ENCODE measurements at regions not wholly inside any gene's neighbourhood (a gene's known extent, or its start where the extent isn't known, plus 50 kb on each side); places are given as distances from the start of the nearest gene placed in this dataset.
A peak's percentile ranks its signal among the peaks of the same experiment; 100 is the strongest.
"Not testable (repeated sequence)": the region's sequence is repeated elsewhere in the genome, so short reads cannot be mapped to it uniquely, and the experiment has no call there.

DNA sequence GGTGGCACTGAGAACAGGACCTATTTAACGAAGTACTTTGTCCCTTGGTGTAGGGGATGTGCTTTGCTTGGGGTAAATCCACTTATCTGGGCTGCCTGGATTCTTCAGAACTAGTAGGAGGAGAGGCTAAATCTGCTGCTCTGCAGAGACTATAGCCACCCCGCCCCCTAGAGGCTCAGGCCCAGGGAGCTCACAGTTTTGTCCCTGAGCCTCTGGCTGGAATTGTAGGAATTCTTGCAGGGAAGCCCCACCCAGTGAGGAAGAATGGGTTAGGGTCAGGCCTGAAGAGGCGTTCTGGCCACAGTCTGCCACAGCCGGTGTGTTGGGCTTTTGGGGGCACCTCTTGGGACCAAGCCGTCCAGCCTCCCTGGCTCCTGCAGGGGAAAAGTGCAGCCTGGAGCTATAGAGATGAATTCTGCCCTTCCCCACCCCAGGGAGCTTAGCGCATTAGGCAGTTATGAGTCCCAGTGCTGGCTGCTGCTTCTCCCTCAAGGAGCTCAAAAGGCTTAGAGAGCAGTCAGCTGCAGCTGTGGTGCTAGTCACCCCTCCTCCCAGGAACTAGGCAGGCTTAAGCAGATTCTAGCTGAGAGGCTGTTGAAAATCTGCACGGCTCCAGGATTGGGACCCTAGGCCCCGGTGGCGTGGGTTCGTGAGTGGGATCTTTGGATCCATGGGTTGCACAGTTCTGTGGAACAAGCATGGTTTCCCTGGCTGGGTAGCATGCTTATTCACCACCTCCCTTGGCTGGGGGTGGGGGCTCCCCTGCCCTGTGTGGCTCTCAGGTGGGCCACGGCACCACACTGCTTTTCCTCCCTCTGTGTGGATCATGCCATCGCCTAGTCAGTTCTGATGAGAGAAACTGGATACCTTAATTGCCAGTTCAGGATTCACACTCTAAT, 237.4 kb upstream of the TOM1L1 start:
- DNase-seq (ENCODE audit: low spot score), result no peak
- no peak for ATAC-seq

DNA sequence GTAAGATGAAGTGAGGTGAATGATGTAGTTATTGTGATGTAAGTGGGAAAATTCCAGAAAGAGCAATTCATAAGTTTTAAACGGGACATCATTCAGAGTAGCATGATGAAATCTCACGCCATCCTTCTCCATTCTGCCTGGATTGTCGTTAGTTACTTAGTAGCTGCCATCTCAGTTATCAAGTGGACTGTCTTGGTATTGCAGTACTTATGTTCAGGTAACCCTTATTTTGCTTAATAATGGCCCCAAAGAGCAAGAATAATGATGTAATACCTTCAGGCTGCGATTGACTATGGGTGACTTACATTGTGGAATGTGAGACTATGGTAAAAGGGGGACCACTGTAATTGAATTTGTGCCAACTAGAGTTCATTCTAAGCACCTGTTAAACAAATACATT, 234.1 kb upstream of the TOM1L1 start:
- ATAC-seq (no peak), DNase-seq (ENCODE audit: low spot score) (no peak)

DNA sequence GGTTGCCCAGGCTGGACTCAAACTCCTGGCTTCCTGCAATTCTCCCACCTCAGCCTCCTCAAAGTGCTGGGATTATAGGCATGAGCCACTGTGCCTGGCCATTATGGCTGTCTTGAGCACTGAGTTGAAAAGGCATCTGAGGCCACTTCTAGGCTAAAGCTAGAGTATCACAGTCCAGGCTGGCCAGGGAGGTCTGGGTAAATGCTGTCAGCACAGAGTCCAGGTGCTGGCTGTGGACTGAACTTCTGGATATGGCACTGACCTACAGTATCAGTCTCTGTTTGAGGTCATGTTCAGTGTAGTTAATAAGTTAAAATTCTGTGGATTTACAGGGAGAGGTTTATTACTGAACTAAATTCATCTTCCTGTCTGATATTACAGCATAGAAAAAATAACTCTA, 222.5 kb upstream of the TOM1L1 start:
- peak; percentile 98 for ATAC-seq
- peak; percentile 63 for DNase-seq (ENCODE audit: low spot score)

DNA sequence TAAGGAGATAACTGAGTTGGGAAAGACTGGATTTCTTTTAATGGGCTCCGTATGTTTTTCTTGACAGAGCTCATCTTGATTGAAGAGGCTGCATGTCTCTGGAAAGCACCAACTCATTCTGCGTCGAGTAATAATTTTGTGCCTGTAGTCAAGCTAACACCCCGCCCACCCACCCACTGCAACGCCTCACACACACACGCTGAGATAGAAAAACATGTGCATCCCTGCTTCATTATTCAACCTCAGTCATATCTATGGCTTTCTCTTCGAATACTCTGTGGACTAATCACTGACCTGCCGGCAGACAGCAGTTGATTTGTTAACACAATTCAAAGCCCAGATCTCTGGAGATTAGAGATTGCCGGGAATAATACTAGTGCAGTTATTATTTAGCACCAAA, 220.2 kb upstream of the TOM1L1 start:
- no peak for ATAC-seq
- no peak for DNase-seq (ENCODE audit: low spot score)

DNA sequence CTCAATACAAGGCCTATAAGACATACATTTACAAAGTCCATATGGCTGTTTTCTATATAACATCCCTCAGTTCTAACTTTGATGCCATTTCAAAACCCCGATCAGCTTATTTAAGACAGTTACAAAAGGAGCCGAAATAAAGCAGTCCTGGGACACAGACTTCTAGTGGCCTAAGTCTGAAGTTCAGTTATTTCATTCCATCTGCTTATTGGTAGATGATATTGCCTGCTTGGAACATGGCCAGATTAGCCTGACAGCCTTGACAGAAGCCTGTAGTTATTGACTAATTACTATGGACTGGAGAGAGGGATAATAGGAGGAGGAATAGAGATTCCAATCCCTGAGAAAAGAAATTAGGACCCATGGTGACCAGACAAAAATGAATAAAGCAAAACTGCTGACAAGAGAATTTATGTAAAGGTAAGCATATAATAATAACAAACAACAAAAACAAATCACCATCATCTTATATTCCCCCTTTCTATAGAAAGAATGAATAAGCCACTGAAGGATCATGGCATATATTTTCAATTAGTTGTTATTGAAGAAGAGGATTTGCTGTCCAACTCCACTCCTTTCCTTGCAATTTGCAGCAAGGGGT, 206.3 kb upstream of the TOM1L1 start:
- DNase-seq (ENCODE audit: low spot score), result peak; percentile 56
- ATAC-seq, result peak; percentile 76

DNA sequence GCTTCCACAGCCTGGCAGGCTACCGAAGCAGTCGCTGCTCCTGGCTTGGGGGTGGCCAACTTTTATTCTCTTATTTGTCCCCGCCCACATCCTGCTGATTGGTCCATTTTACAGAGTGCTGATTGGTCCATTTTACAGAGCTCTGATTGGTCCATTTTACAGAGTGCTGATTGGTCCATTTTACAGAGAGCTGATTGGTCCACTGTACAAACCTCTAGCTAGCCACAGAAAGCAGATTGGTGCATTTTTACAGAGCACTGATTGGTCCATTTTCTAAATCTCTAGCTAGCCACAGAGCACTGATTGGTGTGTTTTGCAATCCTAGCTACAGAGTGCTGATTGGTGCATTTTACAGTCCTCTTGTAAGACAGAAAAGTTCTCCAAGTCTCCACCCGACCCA, 187.9 kb upstream of the TOM1L1 start:
- DNase-seq (ENCODE audit: low spot score); ATAC-seq: not testable (repeated sequence)

DNA sequence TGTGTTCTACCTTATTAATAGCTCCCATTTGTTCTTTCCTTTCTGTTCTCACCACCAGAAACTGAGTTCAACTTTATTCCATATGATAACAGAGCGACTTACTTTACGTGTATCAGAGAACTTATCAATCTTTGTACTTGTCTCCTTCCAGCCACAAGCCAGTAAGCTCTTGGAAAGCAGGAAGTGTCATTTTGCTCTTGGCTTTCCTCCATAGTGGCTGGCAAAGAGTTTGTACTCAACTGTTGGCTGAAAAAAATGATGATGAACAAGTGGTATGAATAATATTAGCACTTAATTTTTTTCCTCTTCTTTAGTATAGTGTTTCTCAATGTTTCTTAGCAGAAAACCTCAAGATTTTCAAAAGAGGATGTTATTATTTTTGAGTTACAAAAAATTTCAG, 182.4 kb upstream of the TOM1L1 start:
- DNase-seq (ENCODE audit: low spot score) (no peak), ATAC-seq (no peak)

DNA sequence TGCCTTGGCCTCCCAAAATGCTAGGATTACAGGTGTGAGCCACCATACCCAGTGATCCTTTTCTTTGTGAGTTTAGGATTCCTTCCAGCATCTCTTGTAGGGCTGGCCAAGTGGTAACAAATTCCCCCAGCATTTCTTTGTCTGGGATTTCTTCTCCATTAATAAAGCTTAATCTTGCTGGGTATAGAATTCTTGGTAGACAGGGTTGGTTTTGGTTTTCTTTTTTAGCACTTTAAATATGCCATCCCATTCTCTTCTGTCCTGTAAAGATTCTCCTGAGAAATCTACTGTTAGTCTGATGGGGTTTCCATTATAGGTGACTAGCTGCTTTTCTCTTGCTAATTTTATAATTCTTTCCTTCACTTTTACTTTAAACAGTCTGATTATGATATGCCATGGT, 173.0 kb upstream of the TOM1L1 start:
- no peak for DNase-seq (ENCODE audit: low spot score)
- ATAC-seq, result no peak

DNA sequence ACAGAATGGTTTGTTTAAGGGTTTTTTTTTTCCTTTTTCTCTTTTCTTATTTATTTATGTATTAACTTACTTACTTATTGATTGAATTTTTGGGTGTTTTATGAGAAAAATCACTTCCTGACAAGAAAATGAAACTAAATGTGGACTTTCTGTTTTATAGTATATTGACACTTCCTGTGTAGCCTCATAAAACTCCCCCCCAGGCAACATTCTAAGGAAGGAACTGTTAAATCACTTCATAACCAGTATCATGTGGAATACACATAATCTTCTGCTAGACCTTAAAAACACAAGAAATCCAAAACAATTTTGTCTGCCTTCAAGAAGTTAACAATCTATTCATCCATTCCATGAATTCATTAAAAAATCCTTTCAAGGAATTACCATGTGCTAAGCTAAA, 164.1 kb upstream of the TOM1L1 start:
- ATAC-seq (no peak), DNase-seq (ENCODE audit: low spot score) (no peak)

DNA sequence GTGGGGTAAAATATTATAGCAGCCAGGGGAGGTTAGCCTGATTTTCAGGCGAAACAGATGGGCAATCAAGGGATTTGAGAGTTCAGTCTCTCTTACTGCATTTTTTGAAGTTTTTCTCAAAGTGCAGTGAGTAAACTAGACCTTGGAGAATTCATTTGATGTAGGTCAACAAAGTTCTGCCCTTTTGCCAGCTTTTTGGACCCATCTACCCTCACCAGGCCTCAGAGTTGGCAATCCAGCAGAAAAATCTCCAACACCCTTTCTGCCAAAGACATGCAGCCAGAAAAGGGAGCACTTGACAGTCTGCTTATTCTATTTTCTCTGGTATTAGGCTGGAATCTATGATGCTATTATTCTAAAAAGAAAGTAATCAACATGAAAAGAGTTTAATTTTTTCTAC, 162.2 kb upstream of the TOM1L1 start:
- DNase-seq (ENCODE audit: low spot score) (no peak), ATAC-seq (peak; percentile 83)

DNA sequence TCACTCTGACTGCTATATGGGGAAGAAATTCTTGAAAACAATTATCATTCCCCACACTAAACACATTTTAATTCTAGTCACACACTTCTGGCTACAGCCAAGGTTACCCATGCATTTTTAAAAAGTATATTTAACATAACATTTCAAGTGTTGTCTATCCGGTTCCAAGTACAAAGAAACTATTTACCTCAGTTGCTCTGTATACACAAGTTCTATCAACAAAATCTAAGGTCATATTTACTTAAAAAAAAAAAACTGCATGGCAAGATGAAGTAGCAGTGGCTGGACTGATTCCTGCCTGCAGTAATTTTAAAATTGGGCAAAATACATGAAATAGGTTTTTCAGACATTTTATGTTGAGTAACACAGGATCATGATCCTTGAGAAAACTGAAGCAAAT, 155.9 kb upstream of the TOM1L1 start:
- ATAC-seq (peak; percentile 82), DNase-seq (ENCODE audit: low spot score) (no peak)

DNA sequence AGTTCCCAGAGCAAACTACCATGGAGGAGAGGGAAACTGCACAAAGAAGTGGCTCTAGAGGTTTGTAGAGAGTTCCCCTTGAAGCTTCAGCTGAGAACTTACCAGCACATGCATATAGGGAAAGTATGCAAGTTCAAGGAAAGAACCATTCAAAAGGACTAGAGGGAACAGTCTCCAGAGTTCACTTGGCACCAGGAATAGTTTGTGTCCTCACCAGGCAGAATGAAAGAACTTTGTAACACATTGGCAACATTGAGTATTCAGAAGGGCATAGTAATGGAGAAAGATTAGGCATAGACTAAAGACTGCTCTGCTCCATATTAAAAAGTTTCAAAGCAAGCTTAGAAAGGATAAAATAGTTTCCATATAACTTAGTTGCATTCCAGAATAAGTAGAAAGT, 155.4 kb upstream of the TOM1L1 start:
- ATAC-seq (peak; percentile 90), DNase-seq (ENCODE audit: low spot score) (no peak)

DNA sequence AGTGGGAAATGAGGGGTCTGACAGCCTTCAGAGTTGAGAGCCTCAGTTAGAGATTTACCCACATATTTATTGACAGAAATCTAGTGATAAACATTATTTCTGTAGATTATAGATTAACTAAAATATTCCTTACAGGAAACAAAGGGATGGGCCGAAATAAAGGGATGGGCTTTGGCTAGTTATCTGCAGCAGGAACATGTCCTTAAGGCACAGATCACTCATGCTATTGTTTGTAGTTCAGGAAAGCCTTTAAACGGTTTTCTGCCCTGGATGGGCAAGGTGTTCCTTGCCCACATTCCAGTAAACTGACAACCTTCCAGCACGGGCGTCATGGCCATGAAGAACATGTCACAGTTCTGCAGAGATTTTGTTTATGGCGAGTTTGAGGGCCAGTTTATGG, 154.8 kb upstream of the TOM1L1 start:
- DNase-seq (ENCODE audit: low spot score) (no peak), ATAC-seq (no peak)

DNA sequence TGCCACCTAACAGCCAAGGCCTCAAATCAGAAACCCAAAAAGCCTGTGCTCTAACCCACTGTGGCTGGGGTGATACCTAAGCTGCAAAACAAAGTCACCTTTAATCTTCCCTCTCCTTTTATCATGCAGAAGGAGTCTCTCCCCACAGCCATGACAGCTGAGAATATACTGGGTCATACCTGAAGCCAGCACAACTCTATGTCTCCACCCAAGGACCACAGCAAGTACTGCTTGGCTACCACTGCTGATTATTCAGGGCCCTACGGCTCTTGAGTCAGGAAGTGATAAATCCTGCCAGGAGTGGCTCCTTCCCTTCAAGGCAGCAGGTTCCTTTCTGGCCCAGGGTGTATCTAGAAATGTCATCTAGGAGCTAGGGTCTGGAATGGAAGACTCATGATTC, 151.5 kb upstream of the TOM1L1 start:
- no peak for DNase-seq (ENCODE audit: low spot score)
- peak; percentile 12 for ATAC-seq

DNA sequence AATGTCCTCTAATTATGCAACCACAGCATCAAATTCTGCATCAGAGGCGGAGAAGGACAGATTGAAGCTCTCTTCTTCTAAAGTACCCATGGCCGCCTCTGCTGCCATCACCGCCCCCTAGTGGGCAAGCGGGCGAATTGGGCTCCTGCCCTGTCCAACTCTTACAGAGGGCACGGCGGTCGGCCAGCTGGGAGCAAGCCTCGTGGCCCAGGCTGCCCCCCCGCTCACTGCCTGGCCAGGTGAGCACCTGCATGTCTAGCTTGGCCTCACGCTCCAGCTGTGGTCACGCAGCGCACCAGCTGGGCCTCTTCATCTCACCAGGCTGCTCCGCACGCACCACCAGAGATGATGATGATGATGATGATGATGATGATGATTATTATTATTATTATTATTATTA, 146.1 kb upstream of the TOM1L1 start:
- DNase-seq (ENCODE audit: low spot score), result peak; percentile 62

DNA sequence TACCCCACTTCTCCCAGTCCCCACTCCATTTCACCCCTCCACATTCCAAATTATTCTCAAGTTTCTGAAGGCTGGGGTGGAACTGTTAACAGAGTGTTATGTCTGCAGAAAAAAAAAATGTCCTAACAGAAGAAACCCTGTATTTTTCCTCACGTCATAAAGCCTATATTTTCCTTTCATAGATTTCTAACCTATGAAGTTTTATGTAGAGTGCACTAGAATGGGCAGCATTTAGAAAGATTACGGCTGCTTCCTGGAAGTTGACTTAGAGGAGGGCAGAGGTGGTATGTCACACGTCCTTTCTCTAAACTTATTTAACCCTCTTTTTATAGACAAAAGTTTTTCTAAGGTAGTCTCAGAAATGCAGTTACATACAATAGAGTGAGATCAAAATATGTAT, 139.8 kb upstream of the TOM1L1 start:
- DNase-seq (ENCODE audit: low spot score) (no peak), ATAC-seq (no peak)

More for the DNA sequence above, 146.1 kb upstream of the TOM1L1 start:
- ATAC-seq, result peak; percentile 98

DNA sequence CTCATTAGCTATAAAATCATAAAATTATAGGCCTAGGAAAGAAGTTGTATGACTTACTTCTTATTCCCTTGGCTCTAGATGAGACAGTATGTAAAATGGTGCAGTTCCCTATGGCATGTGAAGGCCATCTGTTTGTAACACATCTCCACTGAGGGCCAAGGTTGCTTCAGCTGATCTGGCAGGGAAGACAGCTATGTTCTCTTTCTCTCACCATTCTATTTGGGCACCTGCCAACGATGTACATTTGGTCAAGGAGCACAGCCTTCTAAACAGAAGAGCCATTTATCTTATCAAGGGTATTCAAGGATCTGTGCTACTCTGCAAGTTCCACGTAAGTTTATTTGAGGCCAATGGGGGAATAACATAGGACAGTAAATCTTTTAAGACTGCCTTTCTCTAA, 129.8 kb upstream of the TOM1L1 start:
- no peak for ATAC-seq
- DNase-seq (ENCODE audit: low spot score), result no peak

DNA sequence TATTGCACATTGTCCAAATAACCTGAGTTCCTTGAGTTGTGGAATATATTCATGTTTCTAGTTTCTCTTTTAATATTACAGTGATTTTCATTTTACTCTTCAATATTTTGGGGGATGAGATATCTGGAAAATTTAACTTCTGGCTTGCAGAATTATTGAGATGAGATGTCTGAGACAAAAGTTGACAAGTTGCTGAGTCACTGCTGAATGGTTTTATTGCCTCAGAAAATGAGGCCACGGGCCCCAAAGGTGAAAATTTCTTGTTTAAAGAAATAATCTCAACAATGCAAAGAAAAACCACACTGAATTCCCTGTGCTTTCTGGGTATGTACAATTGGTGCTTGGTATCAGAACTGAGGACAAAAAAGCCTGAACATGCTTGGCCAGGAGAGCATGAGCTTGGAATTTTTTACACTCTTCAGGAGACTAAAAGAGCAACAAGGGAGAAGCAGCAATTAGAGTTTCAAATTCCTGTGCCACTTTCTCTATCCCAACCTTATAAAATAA, 129.2 kb upstream of the TOM1L1 start:
- ATAC-seq (no peak), DNase-seq (ENCODE audit: low spot score) (no peak)

DNA sequence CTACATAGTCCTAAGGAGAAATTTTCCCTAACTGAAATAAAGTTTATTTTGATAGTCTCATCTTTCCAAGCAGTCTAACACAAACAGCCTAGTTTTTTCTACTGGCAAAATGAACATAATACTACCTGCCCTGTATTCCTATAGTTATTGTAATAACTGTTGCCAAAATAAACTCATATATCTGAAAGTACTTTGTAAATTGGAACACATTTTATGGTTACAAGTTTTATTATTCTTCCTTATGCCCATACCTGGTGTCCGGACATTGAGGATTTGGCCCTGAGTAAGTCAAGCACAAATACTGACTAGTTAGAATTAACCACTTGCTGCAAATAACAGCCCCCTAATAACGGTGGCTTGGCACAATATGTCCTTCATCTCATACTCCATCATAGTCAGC, 120.4 kb upstream of the TOM1L1 start:
- no peak for ATAC-seq
- DNase-seq (ENCODE audit: low spot score), result no peak

DNA sequence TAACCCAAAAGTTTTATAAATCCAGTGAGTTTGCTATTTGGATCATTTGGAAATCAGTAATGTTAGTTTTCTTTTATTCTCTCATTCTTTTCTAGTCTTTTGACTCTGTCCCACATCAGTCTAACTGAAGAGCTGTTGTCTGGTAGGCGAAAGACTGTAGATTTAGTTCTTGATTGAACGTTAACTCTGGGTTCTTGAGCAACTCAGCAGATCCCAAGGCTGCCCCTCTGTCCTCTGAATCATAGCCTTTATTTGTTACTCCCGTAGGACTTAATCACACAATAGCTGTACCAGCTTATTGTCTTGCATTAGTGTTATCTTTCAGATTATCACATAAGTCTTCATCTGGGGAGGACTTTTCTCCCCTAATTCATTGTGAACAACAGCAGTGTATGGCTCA, 119.3 kb upstream of the TOM1L1 start:
- ATAC-seq (no peak), DNase-seq (ENCODE audit: low spot score) (no peak)

DNA sequence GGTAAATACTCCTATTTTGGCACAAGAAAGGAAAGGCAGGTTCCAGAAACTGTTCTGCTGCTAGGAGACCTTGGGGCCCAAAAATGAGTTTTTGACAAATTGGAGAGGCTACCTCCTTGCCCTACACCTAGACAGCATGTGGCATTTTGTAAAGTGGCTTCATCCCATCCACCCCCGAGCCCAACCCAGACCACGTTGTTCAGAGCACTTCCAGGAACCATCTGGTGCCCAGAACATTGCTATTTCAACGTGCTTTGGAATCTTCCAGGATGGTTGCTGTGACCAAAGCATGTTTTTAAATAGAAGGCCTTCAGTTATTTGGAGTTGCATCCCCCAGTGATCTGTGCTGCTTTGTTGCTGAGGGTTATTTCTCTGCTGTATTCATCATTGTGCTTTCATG, 116.3 kb upstream of the TOM1L1 start:
- no peak for DNase-seq (ENCODE audit: low spot score)
- no peak for ATAC-seq

DNA sequence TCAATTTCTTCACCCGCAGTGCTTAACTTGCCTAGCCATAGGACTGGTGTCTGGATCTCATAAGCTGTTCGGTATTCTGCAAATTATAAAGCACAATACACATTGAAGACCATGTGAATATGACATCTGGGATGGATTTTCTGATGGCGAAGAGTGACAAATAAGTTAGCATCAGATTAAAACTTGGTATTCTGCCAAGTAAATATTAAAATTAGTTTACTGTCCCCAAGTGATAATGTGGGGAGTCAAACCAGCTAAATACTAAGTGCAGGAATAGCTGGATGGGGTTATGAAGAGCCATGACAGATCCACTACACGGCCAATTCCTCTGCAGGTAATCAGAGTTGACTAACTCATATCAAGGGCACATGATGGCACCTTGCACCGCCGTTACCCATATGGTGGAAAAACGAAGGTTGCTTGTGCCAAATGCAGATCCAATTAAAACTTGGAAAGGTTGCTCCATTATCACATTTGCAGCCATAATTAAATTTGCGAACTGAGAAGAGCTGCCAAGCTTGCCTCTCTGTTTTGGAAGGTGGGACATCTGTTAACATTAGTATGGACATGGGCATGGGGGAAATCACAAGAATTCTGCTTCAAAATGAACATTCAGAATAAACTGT, 114.9 kb upstream of the TOM1L1 start:
- ATAC-seq (no peak), DNase-seq (ENCODE audit: low spot score) (no peak)

Measured in left lobe of liver (tissue), 2 donors.